HUES64 (cell line): ENCODE measurements at regions not wholly inside any gene's neighbourhood (a gene's known extent, or its start where the extent isn't known, plus 50 kb on each side); places are given as distances from the start of the nearest gene placed in this dataset.

ENCODE experiments used
- H3K27ac ChIP-seq: 2 replicates; pipeline ENCODE4 v1.7.0; 2013; ENCODE audit warnings: low read depth, low read length, inconsistent platforms
- H3K27me3 ChIP-seq: 2 replicates; pipeline ENCODE4 v1.6.1; 2013; ENCODE audit warnings: mild to moderate bottlenecking, low read length; ENCODE audit not compliant: insufficient read depth
- H3K36me3 ChIP-seq: 2 replicates; pipeline ENCODE4 v1.6.1; 2013; ENCODE audit warnings: mild to moderate bottlenecking, low read length; ENCODE audit not compliant: insufficient read depth
- H3K4me1 ChIP-seq: 2 replicates; pipeline ENCODE4 v1.6.1; 2013; ENCODE audit warnings: mild to moderate bottlenecking, low read length, moderate library complexity; ENCODE audit not compliant: insufficient read depth
- H3K4me3 ChIP-seq: 2 replicates; pipeline ENCODE4 v1.5.1; 2013; ENCODE audit warnings: mild to moderate bottlenecking, low read length, moderate library complexity
- H3K9ac ChIP-seq: 2 replicates; pipeline ENCODE4 v1.6.1; 2013; ENCODE audit warnings: mild to moderate bottlenecking, low read depth, low read length
- H3K9me3 ChIP-seq: 2 replicates; pipeline ENCODE4 v1.6.1; 2013; ENCODE audit warnings: low read depth, low read length; ENCODE audit not compliant: insufficient read depth
- WGBS: fragments of 150-250, 120-280 bp; methylation state at CpG from one replicate; pipeline ENCODE4 v1.1.7; 2013; ENCODE audit warnings: missing lambda C conversion rate; 5-methylcytosine and 5-hydroxymethylcytosine counted together

DNA sequence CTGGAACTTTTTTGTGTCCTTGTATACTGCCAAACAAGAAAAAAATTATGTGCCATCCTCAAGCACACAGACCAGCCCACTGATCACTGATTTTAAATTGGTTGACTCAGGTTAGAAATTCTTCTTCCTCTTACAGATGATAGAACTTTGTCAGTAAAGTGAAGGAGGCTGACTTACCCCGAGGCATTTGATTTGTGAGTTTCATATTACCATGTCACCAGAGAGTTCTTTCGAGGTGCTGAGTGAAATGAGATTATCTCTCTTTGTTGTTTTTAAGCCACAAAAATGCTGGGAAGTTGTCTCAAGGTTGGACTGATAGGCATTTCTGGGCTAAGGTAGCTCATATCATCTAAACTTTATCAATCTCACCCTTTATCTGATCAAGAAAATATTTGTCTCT is 78.8 kb upstream of the FAM180A start:
- Histone ChIP-seq H3K27me3 (no peaks in the 10 kb centered on the region), H3K4me3 (no peak overlapping the region), H3K36me3 (no peaks in the 10 kb centered on the region), H3K27ac (no peak overlapping the region), H3K9me3 (no peaks in the 10 kb centered on the region), H3K4me1 (no peaks in the 10 kb centered on the region), H3K9ac (no peak overlapping the region)
- 92% methylated on average over 2 of the region's 2 CpGs for WGBS

DNA sequence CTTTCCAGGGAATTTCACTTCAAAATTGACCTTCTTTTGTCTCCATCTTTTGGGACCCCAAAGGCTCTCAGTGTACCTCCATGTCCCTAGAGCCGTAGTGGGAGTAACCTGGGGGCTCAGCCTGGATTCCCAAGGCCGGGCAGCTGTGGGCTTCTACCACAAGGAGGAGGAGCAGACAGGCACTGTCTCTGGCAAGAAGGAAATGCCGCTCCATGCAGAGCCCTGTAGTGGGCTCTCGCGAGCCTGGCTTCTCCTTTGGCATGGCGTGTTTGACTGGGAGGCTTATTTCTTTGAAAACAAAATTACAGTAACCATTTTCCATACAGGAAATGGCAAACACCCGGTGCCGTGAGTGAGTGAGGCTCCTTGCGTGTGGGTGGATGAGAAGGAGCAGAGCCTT is 76.8 kb upstream of the FAM180A start:
- Histone ChIP-seq H3K9me3 (no peaks in the 10 kb centered on the region), H3K4me1 (no peaks in the 10 kb centered on the region), H3K27ac (no peak overlapping the region), H3K9ac (no peak overlapping the region), H3K4me3 (no peak overlapping the region), H3K36me3 (no peaks in the 10 kb centered on the region), H3K27me3 (no peaks in the 10 kb centered on the region)
- WGBS, result 93% methylated on average over 9 of the region's 9 CpGs

DNA sequence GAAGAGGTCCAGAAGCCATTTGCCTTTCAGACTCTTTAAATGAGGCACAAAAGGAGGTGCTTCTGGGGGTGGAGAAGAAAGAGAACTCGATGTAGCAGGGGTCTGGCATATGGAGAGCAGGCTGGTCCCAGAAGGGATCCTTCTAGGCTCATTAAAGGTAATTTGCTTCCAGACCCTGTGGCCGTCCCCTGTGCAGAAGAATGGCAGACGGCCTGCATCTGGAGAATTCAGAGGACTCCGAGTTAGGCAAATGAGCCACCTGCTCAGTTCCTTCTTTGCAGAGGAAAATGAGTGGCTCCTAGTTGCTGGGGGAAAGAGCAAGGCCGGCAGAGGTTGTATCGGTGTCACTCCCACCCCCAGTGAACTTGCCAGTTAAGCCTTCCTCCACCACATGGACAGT is 73.8 kb upstream of the FAM180A start:
- H3K27ac ChIP-seq, result no peak overlapping the region
- no peak overlapping the region for H3K4me3 ChIP-seq
- WGBS, result 92% methylated on average over 6 of the region's 6 CpGs
- H3K4me1 ChIP-seq, result no peaks in the 10 kb centered on the region
- H3K27me3 ChIP-seq, result no peaks in the 10 kb centered on the region
- no peaks in the 10 kb centered on the region for H3K36me3 ChIP-seq
- no peaks in the 10 kb centered on the region for H3K9me3 ChIP-seq
- no peak overlapping the region for H3K9ac ChIP-seq

DNA sequence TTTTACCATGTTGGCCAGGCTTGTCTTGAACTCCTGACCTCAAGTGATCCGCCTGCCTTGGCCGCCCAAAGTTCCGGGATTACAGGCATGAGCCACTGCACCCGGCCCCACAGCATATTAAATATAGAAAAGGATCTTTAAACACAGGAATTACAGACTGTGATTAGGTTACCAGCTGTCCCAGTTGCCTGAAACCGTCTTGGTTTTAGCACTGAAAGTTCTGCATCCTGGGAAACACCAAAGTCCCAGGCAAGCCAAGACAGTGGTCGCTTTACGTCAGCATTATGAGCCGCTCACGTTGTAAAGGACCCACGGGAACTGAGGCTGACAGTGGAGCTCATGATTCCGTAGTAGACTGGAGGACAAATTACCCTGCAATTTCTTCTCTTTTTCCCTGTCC is 69.0 kb upstream of the FAM180A start:
- no peak overlapping the region for H3K4me3 ChIP-seq
- H3K27ac ChIP-seq, result no peak overlapping the region
- 92% methylated on average over 11 of the region's 11 CpGs for WGBS
- H3K9me3 ChIP-seq, result no peaks in the 10 kb centered on the region
- H3K36me3 ChIP-seq, result no peaks in the 10 kb centered on the region
- no peaks in the 10 kb centered on the region for H3K4me1 ChIP-seq
- H3K9ac ChIP-seq, result no peak overlapping the region
- H3K27me3 ChIP-seq, result no peaks in the 10 kb centered on the region

DNA sequence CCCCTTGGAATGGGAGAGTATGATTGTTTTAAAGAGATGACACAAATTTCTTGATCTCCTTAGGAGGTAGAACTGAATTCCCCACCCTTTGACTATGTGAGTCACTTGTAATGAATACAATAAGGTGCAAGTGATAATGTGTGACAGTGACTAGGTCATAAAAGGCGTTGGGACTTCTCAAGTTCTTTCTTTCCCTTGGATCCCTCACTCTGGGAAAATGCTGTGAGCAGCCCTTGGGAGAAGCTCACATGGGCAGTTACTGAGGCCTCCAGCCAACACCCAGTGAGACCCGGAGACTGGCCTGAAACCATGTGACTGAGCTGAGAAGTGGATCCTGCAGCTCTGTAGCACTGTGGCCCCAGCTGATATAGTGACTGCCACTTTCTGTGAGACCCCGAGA is 66.4 kb upstream of the FAM180A start:
- WGBS, result 59% methylated on average over 3 of the region's 3 CpGs
- no peak overlapping the region for H3K9ac ChIP-seq
- H3K4me1 ChIP-seq, result no peaks in the 10 kb centered on the region
- no peaks in the 10 kb centered on the region for H3K36me3 ChIP-seq
- H3K9me3 ChIP-seq, result no peaks in the 10 kb centered on the region
- no peak overlapping the region for H3K4me3 ChIP-seq
- no peak overlapping the region for H3K27ac ChIP-seq
- H3K27me3 ChIP-seq, result no peaks in the 10 kb centered on the region

DNA sequence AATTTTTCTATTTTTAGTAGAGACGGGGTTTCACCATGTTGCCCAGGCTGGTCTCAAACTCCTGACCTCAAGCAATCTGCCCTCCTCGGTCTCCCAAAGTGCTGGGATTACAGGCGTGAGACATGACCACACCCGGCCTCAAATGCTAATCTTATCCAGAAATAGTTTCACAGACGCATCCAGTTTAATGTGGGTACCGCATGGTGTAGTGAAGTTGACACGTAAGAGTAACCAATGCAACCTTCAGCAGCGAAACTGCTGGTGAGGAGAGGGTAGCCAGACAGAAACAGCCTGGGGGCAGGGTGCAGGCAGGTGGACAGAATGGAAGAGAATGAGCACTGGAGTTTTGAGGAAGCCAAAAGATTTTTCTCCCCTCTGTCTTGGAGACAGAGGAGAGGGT is 63.5 kb upstream of the FAM180A start:
- Histone ChIP-seq H3K27ac (no peak overlapping the region), H3K36me3 (no peaks in the 10 kb centered on the region), H3K4me1 (no peaks in the 10 kb centered on the region), H3K27me3 (no peaks in the 10 kb centered on the region), H3K9me3 (no peaks in the 10 kb centered on the region), H3K9ac (no peak overlapping the region), H3K4me3 (no peak overlapping the region)
- 79% methylated on average over 8 of the region's 8 CpGs for WGBS

DNA sequence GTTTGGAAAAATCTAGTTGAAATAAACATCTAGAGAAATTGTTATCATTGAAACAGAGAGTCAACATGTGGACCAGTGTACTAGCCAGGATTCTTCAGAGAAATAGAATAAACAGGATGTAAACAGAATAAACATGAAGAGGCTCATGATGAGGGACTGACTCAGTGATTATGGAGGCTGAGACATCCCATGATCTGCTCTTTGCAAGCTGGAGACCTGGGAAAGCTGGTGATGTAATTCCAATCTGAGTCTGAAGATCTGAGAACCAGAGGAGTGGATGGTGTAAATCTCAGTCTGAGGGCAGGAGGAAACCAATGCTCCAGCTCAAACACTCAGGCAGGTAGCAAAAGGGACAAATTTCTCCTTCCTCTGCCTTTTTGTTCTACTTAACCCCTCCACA is 62.9 kb upstream of the FAM180A start:
- Histone ChIP-seq H3K36me3 (no peaks in the 10 kb centered on the region), H3K9ac (no peak overlapping the region), H3K27me3 (no peaks in the 10 kb centered on the region), H3K4me3 (no peak overlapping the region), H3K4me1 (no peaks in the 10 kb centered on the region), H3K9me3 (no peaks in the 10 kb centered on the region), H3K27ac (no peak overlapping the region)

DNA sequence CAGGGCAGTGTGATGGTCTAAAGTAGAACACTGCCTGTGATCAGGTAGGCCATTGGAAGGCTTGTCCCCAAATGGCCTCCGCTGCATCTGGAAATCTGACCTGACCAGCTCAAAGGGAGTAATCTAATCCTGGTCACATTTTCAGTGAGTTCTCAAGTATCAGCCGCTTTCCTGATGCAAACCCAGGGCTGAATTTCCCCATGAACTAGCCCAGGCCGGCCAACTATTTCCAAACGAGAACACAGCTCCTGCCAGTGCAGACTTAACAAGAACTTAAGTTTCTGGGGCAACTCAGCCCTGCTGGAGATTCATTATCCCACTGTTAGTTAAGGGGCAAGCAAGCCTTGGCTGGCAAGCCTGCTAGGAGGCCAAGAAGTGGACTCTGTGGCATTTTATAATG is 59.6 kb upstream of the FAM180A start:
- 93% methylated on average over 4 of the region's 4 CpGs for whole genome bisulfite sequencing
- H3K9ac ChIP-seq, result no peak overlapping the region
- H3K27me3 ChIP-seq, result no peaks in the 10 kb centered on the region
- no peaks in the 10 kb centered on the region for H3K36me3 ChIP-seq
- H3K4me3 ChIP-seq, result no peak overlapping the region
- H3K4me1 ChIP-seq, result no peaks in the 10 kb centered on the region
- H3K9me3 ChIP-seq, result no peaks in the 10 kb centered on the region
- no peak overlapping the region for H3K27ac ChIP-seq

DNA sequence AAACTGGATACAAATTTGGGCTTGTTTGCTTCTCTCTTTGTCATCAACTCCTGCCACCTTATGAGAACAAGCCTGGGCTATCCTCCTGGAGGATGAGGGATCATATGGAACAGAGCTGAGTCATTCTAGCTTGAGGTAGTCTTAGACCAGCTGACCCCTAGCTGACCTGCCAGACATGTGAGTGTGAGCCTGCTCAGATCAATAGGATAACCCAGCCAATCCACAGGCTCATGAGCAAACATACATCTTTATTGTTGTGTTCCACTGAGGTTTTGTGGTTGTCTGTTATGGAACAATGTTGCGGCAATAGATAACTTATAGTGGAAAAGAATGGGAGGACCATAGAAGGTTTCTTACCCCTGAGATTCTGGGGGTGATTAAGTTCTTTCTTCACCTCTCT is 54.5 kb upstream of the FAM180A start:
- no peaks in the 10 kb centered on the region for H3K27me3 ChIP-seq
- H3K36me3 ChIP-seq, result no peaks in the 10 kb centered on the region
- WGBS, result 100% methylated on average over 1 of the region's 1 CpG
- peaks cover 4% of the 10 kb centered on the region; the same call in 1 of the 2 replicates for H3K4me1 ChIP-seq
- no peak overlapping the region for H3K27ac ChIP-seq
- H3K9ac ChIP-seq, result no peak overlapping the region
- no peak overlapping the region for H3K4me3 ChIP-seq
- no peaks in the 10 kb centered on the region for H3K9me3 ChIP-seq

DNA sequence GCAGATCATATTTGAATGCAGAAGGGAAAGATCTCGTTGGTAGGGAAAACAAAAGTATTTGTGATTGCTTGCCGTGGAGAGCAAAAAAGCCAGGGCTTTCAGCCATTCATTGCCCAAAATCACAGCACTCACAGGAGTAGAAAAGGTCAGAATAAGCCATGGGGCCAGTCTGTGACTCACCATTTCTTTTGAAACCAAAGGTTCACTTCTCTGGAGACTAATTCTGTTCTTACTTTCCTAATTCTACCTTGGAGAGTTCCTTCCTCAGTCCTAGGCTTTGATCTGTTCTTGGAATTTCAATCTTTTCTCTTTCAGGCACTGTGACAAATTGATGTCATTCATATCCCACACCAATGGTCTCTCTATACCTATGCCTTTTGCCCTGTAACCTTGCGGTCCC is 54.1 kb upstream of the FAM180A start:
- Histone ChIP-seq H3K9ac (no peak overlapping the region), H3K9me3 (no peaks in the 10 kb centered on the region), H3K27me3 (no peaks in the 10 kb centered on the region), H3K4me3 (no peak overlapping the region), H3K27ac (no peak overlapping the region), H3K4me1 (peaks cover 4% of the 10 kb centered on the region; the same call in 1 of the 2 replicates), H3K36me3 (no peaks in the 10 kb centered on the region)
- 90% methylated on average over 3 of the region's 3 CpGs for WGBS

DNA sequence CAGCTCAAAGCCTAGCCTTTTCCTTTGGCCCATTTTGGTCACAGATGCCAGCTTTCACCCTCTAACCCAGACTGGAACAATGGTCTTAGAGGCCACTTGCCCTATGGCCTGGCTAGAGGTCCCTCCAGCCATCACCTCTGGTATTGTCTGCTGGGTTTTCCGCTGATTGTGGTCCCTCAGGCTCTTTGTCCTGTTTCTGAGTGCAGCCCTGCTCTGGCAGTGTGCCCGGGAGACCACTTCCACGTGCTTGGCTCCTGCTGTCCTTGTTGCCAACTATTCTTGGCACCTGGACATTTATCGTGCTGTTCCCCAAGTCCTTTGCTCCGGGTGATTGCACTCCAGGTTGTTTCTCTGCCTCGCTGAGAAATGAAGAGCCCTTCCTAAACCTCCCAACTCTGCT is 53.3 kb upstream of the FAM180A start:
- peaks cover 4% of the 10 kb centered on the region; the same call in 1 of the 2 replicates for H3K4me1 ChIP-seq
- H3K27me3 ChIP-seq, result no peaks in the 10 kb centered on the region
- H3K9ac ChIP-seq, result no peak overlapping the region
- no peak overlapping the region for H3K4me3 ChIP-seq
- no peak overlapping the region for H3K27ac ChIP-seq
- whole genome bisulfite sequencing, result 92% methylated on average over 6 of the region's 6 CpGs
- H3K36me3 ChIP-seq, result no peaks in the 10 kb centered on the region
- no peaks in the 10 kb centered on the region for H3K9me3 ChIP-seq

DNA sequence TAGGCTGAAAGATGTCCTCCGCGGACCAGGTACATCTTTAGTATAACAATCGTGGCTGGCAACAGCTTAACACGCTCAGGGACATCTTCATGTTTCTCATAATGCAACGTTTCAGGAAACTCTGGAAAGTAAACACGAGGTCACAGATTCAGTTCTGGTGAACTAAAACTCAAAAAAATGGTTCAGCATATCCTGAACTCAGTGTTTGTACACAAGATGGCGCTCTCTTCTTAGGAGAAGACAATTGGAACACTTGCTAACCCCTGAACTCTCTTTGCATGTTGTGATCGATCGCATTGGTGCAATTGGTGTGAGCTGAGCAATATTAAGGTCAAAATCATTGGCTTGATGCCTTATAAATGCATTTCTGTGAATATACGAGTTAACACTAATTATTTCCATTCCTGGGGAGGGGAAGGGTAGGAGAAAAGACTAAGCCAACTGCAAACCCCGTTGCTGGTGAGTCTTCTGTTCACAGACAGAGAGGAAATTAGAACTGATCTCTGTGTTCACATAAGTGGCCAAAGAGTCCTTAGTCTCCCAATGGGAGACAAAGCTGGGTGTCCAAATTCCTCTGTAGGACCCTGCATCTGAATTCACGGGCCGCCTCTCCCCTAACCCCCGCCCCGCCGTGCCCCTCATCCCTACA is 52.6 kb upstream of the FAM180A start:
- Histone ChIP-seq H3K9ac (no peak overlapping the region), H3K36me3 (no peaks in the 10 kb centered on the region), H3K4me3 (peak overlapping the region; percentile 2; the same call in 1 of the 2 replicates), H3K27me3 (no peaks in the 10 kb centered on the region), H3K27ac (no peak overlapping the region), H3K4me1 (peaks cover 4% of the 10 kb centered on the region; the same call in 1 of the 2 replicates), H3K9me3 (no peaks in the 10 kb centered on the region)
- WGBS, result 55% methylated on average over 15 of the region's 16 CpGs
